IPS-11a (cell line): ENCODE measurements at regions not wholly inside any gene's neighbourhood (a gene's known extent, or its start where the extent isn't known, plus 50 kb on each side); places are given as distances from the start of the nearest gene placed in this dataset.

Source experiments
- H3K4me3 ChIP-seq: one replicate; pipeline ENCODE4 v1.5.1; 2013; ENCODE audit warnings: low read depth, low read length, control low read depth

GRCh38 chr11:91187314-91187713 lies 964.5 kb upstream of the CHORDC1 start:
- H3K4me3 ChIP-seq = no peak overlapping the region

DNA sequence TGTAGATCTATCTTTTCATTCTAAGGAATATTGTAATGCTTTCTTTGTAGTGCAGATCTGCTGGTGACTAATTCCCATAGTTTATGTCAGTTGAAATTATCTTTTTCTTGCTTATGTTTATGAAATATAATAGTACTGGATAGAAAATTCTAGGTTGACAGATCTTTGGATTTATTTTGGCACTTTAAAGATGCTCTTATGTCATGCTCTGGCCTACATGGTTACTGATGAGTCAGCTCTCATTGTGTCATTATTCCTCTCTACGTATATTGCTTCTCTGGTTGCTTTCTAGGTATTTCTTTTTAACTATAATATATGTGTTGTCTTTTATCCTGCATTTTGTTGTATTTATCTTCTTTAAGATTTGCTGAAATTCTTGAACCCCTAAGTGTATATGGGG lies 955.5 kb upstream of the CHORDC1 start:
- H3K4me3 ChIP-seq = no peak overlapping the region

- no peak overlapping the region for H3K4me3 ChIP-seq
These were observed 951.9 kb upstream of the CHORDC1 start for GRCh38 chr11:91174734-91175133.

DNA sequence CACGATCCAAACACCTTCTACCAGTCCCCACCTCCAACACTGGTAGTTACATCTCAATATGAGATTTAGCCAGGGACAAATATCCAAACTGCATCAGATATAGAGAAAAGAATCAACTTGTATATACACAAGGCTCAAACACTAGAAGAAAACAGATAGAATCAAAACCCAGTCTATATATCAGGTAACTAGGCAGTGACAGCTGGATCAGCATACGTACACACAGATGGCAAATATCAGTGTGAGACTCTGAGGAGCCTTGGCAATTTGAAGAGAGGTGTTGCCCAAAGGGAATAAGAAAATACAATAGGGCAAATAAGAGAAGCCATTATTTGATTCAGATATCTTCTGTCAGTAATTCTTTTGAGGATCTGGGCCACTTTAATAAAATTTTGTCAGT lies 951.3 kb upstream of the CHORDC1 start:
- no peak overlapping the region for H3K4me3 ChIP-seq

DNA sequence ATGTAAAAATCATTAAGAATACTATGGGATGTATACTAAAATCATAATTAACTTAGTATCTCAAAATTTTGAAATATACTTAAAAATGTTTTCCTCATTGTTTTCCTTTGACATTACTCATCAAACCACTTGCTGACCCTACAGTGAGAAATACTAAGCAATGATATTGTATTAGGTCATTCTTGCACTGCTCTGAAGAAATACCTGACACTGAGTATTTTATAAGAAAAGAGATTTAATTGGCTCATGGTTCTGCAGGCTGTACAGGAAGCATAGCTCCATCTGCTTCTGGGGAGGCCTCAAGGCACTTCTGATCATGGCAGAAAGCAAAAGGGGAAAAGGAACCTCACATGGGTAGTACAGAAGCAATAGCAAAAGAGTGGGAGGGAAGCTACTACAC lies 950.9 kb upstream of the CHORDC1 start:
- H3K4me3 ChIP-seq = no peak overlapping the region

- no peak overlapping the region for H3K4me3 ChIP-seq
These were observed 947.9 kb upstream of the CHORDC1 start for GRCh38 chr11:91170711-91171110.

GRCh38 chr11:91164452-91164822 lies 941.6 kb upstream of the CHORDC1 start:
- H3K4me3 ChIP-seq = no peak overlapping the region

DNA sequence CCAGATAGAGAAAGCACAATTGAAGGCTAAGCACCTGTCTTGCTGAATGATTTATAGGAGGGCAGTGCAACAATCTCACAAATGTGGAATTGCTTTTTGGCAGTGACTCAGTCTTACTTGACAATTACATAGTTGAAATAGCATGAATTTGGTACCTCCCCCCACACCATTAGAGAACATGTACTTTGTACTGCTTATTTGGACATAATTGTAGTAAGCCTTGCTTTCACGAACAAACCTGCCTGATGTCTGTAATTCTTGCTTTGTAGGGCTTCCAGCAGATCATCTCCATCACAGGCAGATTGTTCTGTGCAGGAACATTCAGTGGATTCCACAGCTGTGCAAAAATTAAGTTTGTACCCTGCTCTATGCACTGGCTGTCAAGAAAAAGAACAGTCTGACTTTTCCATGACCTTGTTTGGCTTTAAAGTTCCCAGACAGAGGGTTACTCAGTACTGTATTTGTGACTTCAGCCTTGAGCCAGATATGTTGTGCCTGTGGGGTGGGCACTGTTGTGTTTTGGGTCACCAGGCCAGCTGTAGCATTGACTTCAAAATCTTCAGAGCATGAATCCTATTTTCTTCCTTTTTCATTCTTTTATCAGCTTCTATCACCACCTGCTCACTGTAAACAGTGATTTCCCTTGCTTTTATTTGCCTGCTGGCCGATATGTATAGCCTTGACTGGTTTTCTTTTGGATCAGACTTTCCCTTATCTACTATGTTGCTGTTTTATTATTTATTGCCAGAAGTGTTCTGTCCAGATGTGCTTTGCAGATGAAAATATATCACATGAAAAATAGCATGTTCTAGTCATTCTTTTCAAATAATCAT lies 941.0 kb upstream of the CHORDC1 start:
- no peak overlapping the region for H3K4me3 ChIP-seq

GRCh38 chr11:91160661-91161060 lies 937.8 kb upstream of the CHORDC1 start:
- H3K4me3 ChIP-seq = no peak overlapping the region

DNA sequence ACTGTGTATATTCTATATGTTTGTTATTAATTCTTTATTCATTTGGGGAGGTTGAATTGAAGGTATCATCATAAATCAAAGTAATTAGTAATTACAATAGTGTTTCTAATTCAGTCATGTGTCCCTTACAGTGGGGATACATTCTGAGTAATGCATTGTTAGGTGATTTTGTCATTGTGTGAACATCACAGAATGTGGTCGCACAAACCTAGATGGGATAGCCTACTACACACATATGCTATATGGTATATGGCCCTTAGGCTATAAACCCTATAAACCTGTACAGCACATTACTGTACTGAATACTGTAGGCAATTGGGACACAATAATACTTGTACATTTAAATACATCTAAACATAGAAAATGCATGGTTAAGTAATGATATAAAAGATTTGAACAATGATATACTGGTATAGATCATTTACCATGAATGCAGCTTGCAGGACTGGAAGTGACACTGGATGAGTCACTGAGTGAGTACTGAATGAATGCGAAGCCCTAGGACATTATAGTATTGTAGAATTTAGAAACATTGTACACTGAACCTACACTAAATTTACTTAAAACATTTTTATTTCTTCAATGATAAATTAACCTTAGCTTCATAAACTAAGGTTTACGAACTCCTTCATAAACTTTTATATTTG lies 936.2 kb upstream of the CHORDC1 start:
- no peak overlapping the region for H3K4me3 ChIP-seq

DNA sequence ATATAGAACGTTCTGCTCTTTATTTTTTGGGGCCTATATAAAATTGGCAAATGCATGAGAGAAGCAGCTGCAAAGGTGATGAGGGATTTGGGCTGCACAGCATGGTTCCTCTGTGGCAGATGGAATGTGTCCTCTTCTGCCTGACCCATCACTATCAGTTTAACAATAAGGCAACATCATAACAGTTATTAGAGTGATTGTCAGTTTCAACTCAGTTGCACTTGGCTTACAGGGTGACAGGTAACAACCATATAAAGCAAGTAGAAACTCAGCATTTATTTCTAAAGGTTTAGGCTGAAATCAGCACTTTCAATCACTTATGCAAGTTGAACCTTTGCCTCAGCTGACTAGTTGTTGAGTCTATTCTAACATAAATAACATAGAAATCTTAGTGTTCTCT lies 935.4 kb upstream of the CHORDC1 start:
- no peak overlapping the region for H3K4me3 ChIP-seq

DNA sequence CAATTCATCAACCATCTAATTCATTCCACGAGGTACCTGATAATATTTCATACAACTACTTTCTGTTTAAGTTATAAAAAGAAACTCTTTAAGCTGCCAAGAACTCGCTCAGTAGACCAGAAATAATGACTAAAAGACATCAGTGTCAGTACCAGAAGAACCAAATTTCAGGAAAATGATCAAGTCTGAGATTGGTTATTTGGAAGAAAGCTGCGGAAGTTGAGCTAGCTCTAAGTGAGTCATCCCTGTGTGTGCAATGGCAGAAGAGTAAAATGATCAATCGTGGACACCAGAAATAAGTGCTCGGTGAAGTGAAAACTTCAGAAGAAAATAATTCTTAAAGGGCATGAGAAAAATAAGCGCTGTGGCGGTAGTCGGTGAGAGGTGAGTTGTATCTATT lies 933.2 kb upstream of the CHORDC1 start:
- no peak overlapping the region for H3K4me3 ChIP-seq

- no peak overlapping the region for H3K4me3 ChIP-seq
These were observed 925.0 kb upstream of the CHORDC1 start for GRCh38 chr11:91147885-91148284.

- no peak overlapping the region for H3K4me3 ChIP-seq
These were observed 918.8 kb upstream of the CHORDC1 start for GRCh38 chr11:91141655-91142054.

DNA sequence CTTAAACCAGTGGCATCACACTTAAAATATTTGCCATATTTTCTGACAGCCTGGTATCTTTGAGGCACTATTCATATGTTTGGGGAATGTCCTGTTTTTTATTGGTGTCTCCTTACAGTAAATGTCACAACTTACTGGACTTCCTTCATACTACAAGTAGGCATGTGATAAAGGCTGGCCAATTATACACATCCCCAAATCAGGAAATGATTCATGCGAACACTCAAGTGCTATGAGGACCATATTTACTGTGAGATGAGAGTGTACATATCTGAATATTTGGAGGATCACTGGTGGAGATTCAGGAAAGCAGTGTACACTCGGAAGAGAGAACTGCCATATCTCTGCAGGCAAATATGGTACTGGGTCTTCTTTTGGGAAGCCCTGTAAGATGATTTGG lies 913.8 kb upstream of the CHORDC1 start:
- H3K4me3 ChIP-seq = no peak overlapping the region

DNA sequence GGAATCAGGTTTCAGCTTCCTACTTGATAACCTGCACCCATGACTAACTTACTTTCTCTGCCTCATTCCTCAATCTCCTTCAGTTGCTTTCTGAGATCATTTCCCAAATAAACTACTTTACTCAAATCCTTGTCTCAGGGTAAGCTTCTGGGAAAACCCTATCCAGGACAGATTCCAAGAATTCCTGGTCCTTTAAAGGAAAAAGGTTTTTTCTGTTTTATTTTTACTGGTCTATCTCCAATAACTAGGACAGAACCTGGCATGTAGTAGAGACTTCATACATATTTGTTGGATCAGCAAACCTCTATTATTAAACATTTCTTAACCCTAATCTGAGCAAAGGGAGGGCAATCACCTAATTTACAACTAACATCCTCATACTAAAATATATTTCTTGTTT lies 910.5 kb upstream of the CHORDC1 start:
- H3K4me3 ChIP-seq = no peak overlapping the region

DNA sequence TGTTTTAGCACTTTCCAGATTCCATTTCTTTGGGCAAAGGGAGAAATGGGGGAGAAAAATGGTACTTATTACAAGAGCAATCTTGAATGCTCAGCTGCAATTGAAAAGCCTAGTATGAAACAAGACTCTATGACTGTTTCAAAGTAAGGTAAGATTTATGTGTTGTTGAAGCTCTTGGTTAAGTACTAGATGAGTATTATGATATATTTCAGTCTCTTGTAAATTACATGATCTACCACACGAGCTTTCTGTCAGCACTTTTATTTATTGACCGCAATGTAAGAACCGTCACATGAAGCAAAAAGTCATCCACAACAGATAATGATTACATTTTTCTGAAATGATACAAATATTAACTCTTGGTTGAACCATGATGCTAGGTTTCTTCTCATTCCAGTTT lies 906.7 kb upstream of the CHORDC1 start:
- H3K4me3 ChIP-seq = no peak overlapping the region

DNA sequence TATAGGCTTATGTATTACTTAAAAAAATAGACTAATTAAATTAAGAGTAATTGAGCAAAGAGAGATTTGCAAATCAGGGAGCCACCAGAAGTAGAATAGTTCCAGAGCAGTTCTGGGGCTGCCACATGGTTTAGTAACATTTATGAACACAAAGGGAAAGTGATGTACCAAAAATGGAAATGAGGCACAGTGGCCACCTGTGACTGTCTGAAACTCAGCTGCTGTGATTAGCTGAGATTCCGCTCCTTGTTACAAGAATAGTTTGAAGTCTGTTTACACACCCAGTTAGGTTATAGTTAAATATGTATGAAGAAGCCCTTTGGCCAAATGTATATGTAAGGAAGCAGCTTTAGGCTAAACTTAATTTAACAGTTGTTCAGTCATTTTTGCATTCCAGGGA lies 901.5 kb upstream of the CHORDC1 start:
- H3K4me3 ChIP-seq = no peak overlapping the region

GRCh38 chr11:91115116-91115515 lies 892.3 kb upstream of the CHORDC1 start:
- H3K4me3 ChIP-seq = no peak overlapping the region

- H3K4me3 ChIP-seq = no peak overlapping the region
These were observed 881.4 kb upstream of the CHORDC1 start for GRCh38 chr11:91104237-91104636.

DNA sequence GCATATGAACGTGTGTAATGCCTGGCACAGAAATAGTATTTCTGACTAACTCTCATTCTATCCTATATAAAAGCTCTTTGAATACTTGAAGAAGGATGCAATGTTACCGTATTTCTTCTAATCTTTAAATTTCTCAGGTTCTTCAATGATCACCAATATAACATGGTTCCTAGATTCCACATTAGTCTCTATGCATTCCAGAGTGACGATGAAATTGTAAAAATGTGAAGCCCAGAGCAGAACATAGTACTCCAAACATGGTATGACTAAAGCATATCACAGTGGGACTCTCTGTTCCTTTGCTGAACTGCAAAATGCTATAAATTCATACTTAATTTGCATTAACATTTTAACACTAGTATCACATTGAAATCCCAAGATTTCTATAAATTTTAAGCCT lies 877.6 kb upstream of the CHORDC1 start:
- H3K4me3 ChIP-seq = no peak overlapping the region

- no peak overlapping the region for H3K4me3 ChIP-seq
These were observed 874.2 kb upstream of the CHORDC1 start for GRCh38 chr11:91097083-91097482.

DNA sequence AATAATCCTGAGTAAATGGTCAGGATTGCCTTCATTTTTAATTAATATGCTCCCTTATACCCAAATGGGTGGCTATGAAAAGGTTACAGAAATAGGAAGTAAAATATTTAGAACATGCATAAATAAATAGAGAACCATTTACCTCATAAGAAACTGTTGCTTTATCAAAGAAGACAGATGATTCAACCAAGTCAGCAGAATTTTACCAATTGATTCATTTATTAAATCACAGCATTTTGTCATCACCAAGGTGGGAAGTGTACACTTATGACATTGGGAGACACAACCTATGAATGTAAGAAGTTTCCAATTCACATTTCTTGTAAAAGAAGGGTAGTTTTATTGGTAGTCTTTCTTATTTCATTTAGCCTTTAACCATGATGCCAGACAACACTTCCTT lies 870.3 kb upstream of the CHORDC1 start:
- no peak overlapping the region for H3K4me3 ChIP-seq
